ENCODE measurements at regions not wholly inside any gene's neighbourhood (a gene's known extent, or its start where the extent isn't known, plus 50 kb on each side); places are given as distances from the start of the nearest gene placed in this dataset.

DNA sequence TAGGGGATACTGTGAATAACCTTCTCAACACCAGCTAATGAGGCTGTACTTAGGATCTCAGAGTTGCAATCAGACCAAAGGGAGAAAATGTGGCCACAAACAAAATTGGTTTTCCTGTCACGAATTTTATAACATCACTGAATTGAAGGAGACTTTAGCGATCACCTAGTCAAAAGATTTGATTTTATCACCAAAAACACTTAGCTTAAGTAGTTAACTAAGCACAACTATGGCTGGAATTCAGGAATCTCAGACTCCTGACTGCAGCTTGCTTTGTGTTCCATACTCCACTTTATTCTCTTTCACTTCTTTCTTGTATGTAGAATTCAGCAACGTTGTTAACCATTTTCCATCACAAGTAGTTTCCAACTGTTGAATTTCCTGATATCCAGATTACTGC is 152.0 kb downstream of the SLC16A9 start:
- intact Hi-C loops (cut with DNase I), result no loop called here
- DNase-seq (ENCODE audit: low spot score), result no peak

GRCh38 chr10:59557052-59557451 is 152.6 kb downstream of the SLC16A9 start:
- intact Hi-C loops (cut with DNase I), result no loop called here

DNA sequence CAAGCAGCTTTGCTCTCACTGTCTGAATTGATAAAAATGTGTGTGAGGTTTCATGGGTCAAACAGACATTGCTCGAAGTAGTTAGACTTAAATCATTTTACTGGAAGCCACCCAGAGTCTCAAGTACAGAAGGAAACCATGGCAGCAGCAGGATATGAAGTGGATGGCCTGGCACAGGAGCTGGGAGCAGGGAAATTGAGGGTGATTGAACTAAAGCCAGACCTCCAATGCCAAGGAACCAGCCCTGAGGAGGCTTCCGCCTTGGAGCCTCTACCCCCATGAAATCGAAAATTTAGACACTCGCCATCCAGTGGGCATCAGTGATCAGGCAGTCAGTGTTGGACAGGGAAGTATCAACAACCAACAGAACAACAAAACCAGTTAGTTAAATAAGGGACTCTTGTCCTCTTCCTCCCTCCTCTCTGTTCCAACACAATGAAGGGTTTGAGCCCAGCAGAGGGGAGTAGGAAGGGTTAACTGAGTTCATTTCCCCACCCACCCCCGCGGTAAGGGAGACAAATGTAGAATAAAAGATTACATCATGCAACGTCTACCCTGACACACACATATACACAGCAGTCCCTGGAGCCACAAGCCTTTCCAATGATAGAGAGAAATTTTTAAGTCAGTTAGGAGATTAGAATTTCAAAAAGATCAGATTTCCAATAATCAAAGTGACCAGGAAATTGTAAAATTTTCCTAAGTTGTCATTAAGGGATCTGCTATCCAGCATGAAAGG is 156.3 kb downstream of the SLC16A9 start:
- no peak for DNase-seq (ENCODE audit: low spot score)
- intact Hi-C loops (cut with DNase I), result no loop called here

More at GRCh38 chr10:59557052-59557451, 152.6 kb downstream of the SLC16A9 start:
- no peak for DNase-seq (ENCODE audit: low spot score)

- intact Hi-C loops (cut with DNase I), result no loop called here
- DNase-seq (ENCODE audit: low spot score), result no peak
Observed at GRCh38 chr10:59550061-59550460, 159.6 kb downstream of the SLC16A9 start.

DNA sequence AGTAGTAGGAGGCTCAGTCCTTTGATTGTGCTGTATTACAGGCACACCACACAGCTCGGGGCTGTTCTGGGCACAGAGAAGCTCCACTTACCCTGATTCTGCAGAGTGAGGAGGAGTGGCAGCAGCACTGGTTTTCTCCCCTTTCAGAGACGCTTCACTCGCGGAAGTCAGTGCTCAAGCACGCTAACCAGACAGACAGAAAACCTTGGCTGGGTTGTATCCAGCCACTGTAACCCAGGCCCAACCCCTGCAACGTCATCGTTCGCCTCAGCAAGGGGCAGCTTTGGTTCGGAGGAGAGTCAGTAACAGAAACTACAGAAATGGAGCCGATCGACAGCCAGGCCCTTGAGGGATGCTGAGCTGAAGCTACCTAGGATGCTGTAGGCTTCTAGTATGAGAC is 171.0 kb downstream of the SLC16A9 start:
- intact Hi-C loops (cut with DNase I), result loop anchor here (10.0 kb wide), 1 partner anchor 174 kb away; the partner anchor contains the start of gene FAM13C
- DNase-seq (ENCODE audit: low spot score), result no peak

DNA sequence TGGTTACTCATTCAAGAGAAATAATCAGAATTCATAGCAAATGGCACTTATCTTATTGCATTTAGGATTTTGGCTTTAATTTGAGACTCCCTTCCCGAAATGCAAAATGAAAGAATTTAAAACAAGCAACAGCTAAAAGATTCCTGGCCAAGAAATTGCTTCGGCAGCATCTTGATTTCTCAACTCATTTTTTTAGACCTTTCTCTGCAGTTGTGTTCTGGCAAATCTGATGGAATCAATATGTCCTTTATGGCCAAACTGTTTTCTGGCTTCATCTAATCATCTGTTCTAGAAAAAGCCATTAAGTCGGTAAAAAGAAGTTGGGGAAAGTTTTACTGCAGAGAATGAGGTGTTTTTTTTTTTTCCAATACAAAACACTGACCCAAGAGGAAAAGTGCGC is 172.1 kb downstream of the SLC16A9 start:
- intact Hi-C loops (cut with DNase I), result loop anchor here (10.0 kb wide), 1 partner anchor 173 kb away; the partner anchor contains the start of gene FAM13C
- DNase-seq (ENCODE audit: low spot score), result no peak

- intact Hi-C loops (cut with DNase I), result loop anchor here (10.0 kb wide), 1 partner anchor 172 kb away; the partner anchor contains the start of gene FAM13C
- DNase-seq (ENCODE audit: low spot score), result no peak
Observed at GRCh38 chr10:59536167-59537014, 173.3 kb downstream of the SLC16A9 start.

DNA sequence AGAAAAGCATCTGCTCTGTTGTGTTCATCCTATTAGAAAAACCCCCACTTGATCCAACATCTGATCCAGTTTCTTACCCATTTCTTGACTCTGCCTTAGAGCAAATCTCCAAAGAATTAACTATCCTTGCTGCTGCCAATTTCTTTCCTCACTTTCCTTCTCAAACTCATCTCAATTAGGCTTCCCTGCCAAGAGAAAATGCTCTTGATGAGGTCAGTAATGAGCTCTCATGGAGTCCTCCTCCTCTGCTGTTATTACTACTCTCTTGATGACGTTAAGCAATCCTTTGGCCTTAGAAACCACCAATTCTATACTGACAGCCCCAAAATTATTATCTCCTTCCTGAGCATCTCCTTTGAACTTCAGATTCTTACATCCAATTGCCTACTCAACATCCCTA is 162.0 kb upstream of the FAM13C start:
- intact Hi-C loops (cut with DNase I), result no loop called here
- DNase-seq (ENCODE audit: low spot score), result no peak

DNA sequence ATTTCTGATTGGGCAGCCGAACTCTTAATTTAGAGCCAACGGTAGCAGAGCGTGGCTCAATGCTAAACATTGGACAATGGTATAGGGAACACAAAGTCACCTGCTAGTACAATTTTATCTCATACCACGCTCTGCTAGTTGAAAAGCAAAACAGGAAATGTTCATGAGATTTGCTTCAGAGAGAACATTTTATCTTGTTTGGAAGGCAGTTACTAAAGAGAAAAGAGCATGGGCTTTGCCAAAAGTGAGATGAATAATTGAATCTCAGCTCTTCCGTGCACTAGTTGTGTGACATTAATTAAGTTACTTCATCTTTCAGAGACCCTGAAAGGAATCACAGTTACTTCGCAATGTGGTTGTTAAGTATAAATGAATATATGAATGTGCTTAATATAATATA is 161.5 kb upstream of the FAM13C start:
- DNase-seq (ENCODE audit: low spot score), result no peak
- intact Hi-C loops (cut with DNase I), result no loop called here

GRCh38 chr10:59517996-59518395 is 155.6 kb upstream of the FAM13C start:
- DNase-seq (ENCODE audit: low spot score), result no peak
- intact Hi-C loops (cut with DNase I), result no loop called here

DNA sequence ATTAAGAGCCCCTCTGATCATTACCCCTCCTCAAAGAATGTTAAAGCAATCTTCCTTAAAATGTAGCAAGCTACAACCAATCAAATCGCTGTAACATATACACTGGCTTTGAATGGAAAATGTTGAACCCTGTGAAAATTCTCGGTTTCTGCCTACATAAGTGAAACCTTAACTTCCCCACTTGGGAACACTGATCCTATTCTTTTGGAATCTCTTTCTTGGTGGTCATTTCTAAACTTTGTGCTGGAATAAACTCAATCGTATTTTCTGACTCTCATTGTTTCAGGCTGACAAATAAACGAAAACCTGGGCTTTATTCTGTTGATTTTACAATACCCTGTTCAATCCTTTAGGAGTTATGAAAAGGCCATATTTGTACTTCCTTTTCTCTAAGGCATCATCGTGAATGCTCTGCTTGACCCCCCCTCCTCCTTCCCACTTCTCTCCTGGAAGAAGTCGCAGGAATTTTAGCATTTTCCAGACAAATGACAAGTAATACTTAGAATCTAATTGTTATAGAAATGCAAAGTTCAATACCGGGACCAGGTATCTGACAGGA is 155.1 kb upstream of the FAM13C start:
- intact Hi-C loops (cut with DNase I), result no loop called here

DNA sequence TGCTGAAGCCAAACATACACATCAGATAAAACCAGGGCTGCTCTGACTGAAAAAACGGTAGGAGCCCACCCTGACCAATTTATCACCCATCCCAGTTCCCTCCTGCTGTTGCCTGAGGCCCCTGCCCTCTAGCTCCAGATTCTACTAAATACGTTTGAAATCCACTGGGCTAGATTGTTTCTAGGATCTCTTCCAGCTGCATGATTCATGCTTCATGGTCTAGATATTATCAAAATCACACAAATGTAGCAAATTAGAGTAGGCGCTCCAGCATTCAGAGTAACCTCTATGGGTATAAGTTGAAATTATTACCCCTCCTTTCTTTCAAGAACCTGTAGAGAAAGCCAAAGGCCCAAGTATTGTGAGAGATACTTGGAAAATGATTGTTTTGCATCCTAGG is 151.2 kb upstream of the FAM13C start:
- intact Hi-C loops (cut with DNase I), result no loop called here
- no peak for DNase-seq (ENCODE audit: low spot score)

More for the DNA sequence above, 155.1 kb upstream of the FAM13C start:
- no peak for DNase-seq (ENCODE audit: low spot score)

GRCh38 chr10:59512951-59513350 is 150.6 kb upstream of the FAM13C start:
- intact Hi-C loops (cut with DNase I), result no loop called here
- DNase-seq (ENCODE audit: low spot score), result no peak

- intact Hi-C loops (cut with DNase I), result no loop called here
Observed at GRCh38 chr10:59508956-59509355, 146.6 kb upstream of the FAM13C start.

DNA sequence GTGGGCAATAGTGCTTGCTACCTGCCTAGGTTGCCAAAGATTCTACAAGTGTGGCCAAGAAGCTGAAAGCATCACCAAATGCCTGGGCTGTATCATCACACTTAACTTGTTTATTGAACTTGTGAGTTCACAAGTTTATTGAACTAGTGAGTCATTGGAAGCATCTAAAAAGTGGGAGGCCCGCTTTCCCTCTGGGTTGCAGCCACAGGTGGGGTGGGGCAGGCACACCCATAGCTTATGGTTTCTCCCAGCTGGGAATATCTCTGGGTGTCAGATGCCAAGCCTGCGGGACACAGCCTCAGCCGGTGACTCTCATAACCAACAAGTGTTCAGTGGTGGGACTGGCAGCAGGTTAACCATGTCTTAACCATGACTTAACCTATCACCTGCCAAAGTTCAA is 145.9 kb upstream of the FAM13C start:
- DNase-seq (ENCODE audit: low spot score), result no peak
- intact Hi-C loops (cut with DNase I), result no loop called here

More at GRCh38 chr10:59508956-59509355, 146.6 kb upstream of the FAM13C start:
- no peak for DNase-seq (ENCODE audit: low spot score)

DNA sequence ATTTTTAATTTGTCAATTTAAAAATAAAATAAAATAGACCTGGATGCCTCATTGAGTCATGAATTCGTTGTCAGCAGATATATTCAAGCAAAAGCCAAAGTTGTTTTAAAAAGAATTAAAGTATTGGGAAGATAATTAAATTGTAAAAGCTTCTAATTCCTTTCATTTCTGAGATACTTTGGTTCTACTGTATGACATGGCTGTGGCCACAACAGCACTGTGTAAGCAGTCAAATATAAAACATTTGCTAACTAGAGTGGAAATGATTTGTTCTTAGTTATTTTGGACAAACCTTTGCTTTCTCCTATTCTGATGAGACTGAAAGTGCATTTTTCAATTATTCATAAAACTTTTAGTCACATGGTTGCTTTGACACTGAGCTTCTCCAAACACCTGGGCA is 143.6 kb upstream of the FAM13C start:
- intact Hi-C loops (cut with DNase I), result no loop called here
- no peak for DNase-seq (ENCODE audit: low spot score)

DNA sequence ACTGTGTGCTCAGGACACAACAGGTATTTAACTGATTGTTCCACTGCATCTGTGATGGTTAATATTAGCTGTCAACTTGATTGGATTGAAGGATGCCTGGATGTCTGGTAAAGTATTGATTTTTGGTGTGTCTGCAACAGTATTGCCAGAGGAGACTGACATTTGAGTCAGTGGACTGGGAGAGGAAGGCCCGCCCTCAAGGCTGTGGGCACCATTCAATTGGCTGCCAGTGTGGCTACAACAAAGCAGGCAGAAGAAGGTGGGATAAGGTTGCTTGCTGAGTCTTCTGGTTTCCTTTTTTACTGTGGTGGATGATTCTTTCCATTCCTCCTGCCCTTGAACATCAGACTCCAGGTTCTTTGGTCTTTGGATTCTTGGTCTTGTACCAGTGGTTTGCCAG is 137.1 kb upstream of the FAM13C start:
- intact Hi-C loops (cut with DNase I), result no loop called here
- DNase-seq (ENCODE audit: low spot score), result no peak

- intact Hi-C loops (cut with DNase I), result no loop called here
- DNase-seq (ENCODE audit: low spot score), result no peak
Observed at GRCh38 chr10:59493017-59493416, 130.7 kb upstream of the FAM13C start.

DNA sequence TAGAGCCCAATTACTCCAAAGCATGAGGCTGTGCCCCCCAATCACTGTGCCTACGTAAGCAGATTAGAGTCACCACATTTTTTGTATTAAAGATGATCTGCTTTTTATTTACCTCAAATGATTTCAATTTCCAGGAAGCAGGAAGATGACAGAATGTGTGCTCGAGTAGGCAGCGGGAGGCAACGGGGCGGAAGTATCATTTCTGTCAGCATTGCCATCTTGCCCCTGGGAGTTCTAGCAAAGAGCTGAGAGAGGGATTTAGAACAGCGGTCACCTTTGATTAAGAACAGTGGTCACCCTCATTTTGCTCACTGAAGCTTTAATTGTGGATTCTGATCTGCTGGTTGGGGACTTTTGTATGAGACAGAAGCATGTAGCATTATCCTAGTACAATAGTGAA is 117.1 kb upstream of the FAM13C start:
- no peak for DNase-seq (ENCODE audit: low spot score)
- intact Hi-C loops (cut with DNase I), result no loop called here

DNA sequence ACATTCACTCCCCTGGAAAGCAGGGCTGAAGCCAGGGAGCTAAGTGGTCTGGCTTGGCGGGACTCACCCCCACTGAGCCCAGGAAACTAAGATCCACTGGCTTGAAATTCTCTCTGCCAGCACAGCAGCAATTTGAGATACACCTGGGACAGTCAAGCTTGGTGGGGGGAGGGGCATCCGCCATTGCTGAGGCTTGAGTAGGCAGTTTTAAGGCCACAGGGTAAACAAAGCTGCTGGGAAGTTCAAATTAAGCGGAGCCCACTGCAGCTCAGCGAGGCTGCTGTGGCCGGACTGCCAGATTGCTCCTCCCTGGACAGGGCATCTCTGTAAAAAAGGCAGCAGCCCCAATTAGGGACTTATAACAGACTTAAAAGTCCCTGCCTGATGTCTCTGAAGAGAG is 108.2 kb upstream of the FAM13C start:
- DNase-seq (ENCODE audit: low spot score), result no peak
- intact Hi-C loops (cut with DNase I), result no loop called here

Data from cardiac septum (tissue), 1 donor.